H1 (cell line): ENCODE measurements at regions not wholly inside any gene's neighbourhood (a gene's known extent, or its start where the extent isn't known, plus 50 kb on each side); places are given as distances from the start of the nearest gene placed in this dataset.

ENCODE experiments used
- BCL11A ChIP-seq, 2 experiments: IDR thresholded peaks; one replicate each; pipeline ENCODE4 v1.6.1; 2011; ENCODE audit warnings: low read depth in 2 of 2, low read length in 2 of 2, mild to moderate bottlenecking in 2 of 2
- CBX8 ChIP-seq: fragments of 300-800, 300-1000 bp; sonication (generic); IDR thresholded peaks from 2 replicates; pipeline ENCODE4 v1.7.1; 2016; ENCODE audit warnings: low read depth, low read length, borderline replicate concordance
- CHD2 ChIP-seq: IDR thresholded peaks from 2 replicates; pipeline ENCODE4 v1.6.1; 2012; ENCODE audit warnings: low read length, improper control_type of control experiment
- E2F6 ChIP-seq: IDR thresholded peaks from 2 replicates; pipeline ENCODE4 v1.6.1; 2012; ENCODE audit warnings: inconsistent platforms
- FOSL1 ChIP-seq: IDR thresholded peaks from 2 replicates; pipeline ENCODE4 v1.6.1; 2011; ENCODE audit warnings: mild to moderate bottlenecking, low read depth, low read length, moderate library complexity; ENCODE audit not compliant: insufficient read depth
- JUND ChIP-seq: IDR thresholded peaks from 2 replicates; pipeline ENCODE4 v1.6.1; 2011; ENCODE audit warnings: mild to moderate bottlenecking, improper control_type of control experiment, low read length
- SIX5 ChIP-seq: IDR thresholded peaks from 2 replicates; pipeline ENCODE4 v1.6.1; 2011; ENCODE audit warnings: mild to moderate bottlenecking, low read depth, low read length
- TEAD4 ChIP-seq: IDR thresholded peaks from 2 replicates; pipeline ENCODE4 v1.6.1; 2012; ENCODE audit warnings: low read depth, low read length, inconsistent platforms, mixed read lengths

DNA sequence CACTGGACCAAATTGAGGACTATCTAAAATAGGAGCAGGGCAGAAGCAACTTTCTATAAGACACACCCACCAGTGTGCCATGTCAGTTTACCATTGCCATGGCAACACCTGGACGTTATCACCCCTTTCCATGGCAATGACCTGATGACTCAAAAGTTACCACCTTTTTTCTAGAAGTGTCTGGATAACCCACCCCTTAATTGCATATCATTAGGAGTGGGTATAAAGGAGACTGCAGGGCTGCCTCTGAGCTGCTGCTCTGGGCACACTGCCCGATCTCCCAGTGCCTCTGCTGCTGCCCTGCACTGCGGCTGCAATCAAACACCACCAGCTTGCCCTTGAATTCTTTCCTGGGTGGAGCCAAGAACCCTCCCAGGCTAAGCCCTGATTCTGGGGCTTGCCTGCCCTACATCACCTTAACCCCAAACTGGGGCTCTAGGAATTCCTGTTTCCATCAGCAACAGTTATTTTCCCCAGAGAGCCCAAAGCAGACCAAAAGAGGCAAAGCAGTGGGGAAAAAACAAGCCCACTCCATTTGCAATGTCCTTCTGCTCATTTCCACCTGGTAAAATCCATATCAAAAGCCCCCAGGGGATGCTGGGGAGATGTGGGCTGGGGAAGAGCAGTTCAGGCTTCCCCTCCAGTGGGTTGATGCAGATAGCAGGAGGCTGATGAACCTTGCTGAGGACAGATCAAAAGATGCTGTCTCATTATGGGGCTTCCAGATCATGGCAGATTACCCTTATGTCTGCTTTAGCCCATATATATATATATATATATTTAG is 129.5 kb upstream of the NCOR2 start (continued):
- no peak for TF ChIP-seq E2F6
- no peak for TF ChIP-seq CBX8
- TF ChIP-seq FOSL1: no peak
- TF ChIP-seq SIX5: no peak
- no peak for TF ChIP-seq TEAD4
- no peak for TF ChIP-seq JUND
- TF ChIP-seq BCL11A (IDR thresholded peaks at IDR 0.05; ENCODE audit: low read depth in 2 of 2, low read length in 2 of 2): no peak
- TF ChIP-seq CHD2: no peak
